ENCODE measurements at regions not wholly inside any gene's neighbourhood (a gene's known extent, or its start where the extent isn't known, plus 50 kb on each side); places are given as distances from the start of the nearest gene placed in this dataset.

DNA sequence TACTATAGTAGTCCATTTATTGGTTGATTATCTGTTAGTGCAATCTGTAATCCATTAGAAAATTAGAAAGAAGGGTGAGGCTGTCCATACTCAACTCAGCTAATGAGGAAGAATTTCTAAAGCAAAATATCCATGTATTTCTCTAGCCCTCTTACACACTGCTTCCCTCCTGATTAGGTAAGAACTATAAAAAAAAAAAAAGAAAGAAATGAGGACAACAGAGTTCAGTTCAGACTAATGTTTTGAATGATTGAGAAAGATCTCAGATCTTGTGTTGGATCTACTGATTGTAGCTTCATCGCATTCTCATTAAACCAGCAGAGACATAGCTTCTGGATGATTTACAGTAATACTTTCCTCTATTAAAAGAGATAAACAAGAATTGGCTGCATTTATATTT lies 233.3 kb downstream of the KLF5 start:
- TF ChIP-seq, protein P1, sequence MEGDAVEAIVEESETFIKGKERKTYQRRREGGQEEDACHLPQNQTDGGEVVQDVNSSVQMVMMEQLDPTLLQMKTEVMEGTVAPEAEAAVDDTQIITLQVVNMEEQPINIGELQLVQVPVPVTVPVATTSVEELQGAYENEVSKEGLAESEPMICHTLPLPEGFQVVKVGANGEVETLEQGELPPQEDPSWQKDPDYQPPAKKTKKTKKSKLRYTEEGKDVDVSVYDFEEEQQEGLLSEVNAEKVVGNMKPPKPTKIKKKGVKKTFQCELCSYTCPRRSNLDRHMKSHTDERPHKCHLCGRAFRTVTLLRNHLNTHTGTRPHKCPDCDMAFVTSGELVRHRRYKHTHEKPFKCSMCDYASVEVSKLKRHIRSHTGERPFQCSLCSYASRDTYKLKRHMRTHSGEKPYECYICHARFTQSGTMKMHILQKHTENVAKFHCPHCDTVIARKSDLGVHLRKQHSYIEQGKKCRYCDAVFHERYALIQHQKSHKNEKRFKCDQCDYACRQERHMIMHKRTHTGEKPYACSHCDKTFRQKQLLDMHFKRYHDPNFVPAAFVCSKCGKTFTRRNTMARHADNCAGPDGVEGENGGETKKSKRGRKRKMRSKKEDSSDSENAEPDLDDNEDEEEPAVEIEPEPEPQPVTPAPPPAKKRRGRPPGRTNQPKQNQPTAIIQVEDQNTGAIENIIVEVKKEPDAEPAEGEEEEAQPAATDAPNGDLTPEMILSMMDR (IDR thresholded peaks at IDR 0.05; ENCODE audit: low read length), result no peak
- TF ChIP-seq EZH2 (IDR thresholded peaks at IDR 0.05; ENCODE audit: borderline replicate concordance, low read length), result no peak
